SJCRH30 (cell line): ENCODE measurements at regions not wholly inside any gene's neighbourhood (a gene's known extent, or its start where the extent isn't known, plus 50 kb on each side); places are given as distances from the start of the nearest gene placed in this dataset.

Source experiments
- DNase-seq, 2 experiments: peaks; one replicate each; pipeline ENCODE4 v3.0.0-alpha.2; 2015 to 2020
- H3K27ac ChIP-seq: fragments of 250-450 bp; sonication (Bioruptor Pico); 2 replicates; pipeline ENCODE4 v1.5.1; 2020; ENCODE audit warnings: mild to moderate bottlenecking, moderate library complexity
- H3K27me3 ChIP-seq: fragments of 250-450 bp; sonication (Bioruptor Pico); 2 replicates; pipeline ENCODE4 v1.5.1; 2020; ENCODE audit warnings: mild to moderate bottlenecking, moderate library complexity
- H3K36me3 ChIP-seq: fragments of 250-450 bp; sonication (Bioruptor Pico); 2 replicates; pipeline ENCODE4 v1.5.1; 2020; ENCODE audit warnings: mild to moderate bottlenecking, moderate library complexity
- H3K4me1 ChIP-seq: fragments of 250-450 bp; sonication (Bioruptor Pico); 2 replicates; pipeline ENCODE4 v1.5.1; 2020; ENCODE audit warnings: mild to moderate bottlenecking, moderate library complexity
- H3K4me3 ChIP-seq: fragments of 250-450 bp; sonication (Bioruptor Pico); 2 replicates; pipeline ENCODE4 v1.5.1; 2020; ENCODE audit warnings: mild to moderate bottlenecking, moderate library complexity
- H3K9me3 ChIP-seq: fragments of 250-450 bp; sonication (Bioruptor Pico); replicated peaks from 2 replicates; pipeline ENCODE4 v1.5.1; 2020; ENCODE audit warnings: mild to moderate bottlenecking, moderate library complexity

DNA sequence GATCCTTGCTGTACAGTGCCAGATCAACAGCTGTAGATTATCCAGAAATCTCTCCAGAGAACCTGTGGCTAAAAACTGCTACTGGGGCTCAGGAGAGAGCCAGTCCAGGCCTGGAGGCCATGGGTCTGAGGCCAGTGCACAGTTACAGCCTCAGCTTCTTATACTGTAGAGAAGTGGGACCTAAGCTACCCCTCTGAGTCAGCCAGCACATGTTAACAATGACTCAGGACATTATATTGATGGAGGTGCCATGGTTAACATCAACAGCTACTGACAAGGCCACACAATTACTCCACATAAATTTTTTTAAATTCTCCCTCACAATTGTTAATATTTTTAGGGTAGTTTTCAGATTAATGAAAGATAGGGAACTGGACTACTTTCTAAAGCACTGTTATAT is 138.5 kb downstream of the RBM26 start:
- no peak overlapping the region for H3K4me3 ChIP-seq
- no peaks in the 10 kb centered on the region for H3K36me3 ChIP-seq
- no peaks in the 10 kb centered on the region for H3K27me3 ChIP-seq
- no peaks in the 10 kb centered on the region for H3K4me1 ChIP-seq
- H3K9me3 ChIP-seq: 0 out of 2 replicates have a peak, but pooled peaks cover 4% of the 10 kb centered on the region
- H3K27ac ChIP-seq: no peak overlapping the region
- no peak for DNase-seq

DNA sequence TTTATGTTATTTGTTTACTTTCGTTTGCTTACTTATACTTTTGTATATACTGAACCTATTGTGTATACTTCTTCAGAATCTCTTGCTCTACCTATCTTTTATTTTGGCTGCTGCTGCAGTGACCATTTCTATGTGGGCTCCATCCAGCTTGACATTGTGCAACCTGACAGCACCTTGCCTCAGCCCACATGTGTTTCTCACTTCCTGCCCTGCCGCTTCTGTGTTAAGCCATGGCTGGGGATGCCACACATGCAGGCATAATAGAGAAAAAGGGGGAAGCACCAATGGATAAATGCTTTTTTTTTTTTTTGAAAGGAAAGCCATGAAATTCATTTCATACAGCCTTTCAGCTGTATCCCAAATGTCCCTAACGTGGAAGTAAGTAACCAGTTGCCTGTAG is 147.6 kb downstream of the RBM26 start:
- Histone ChIP-seq H3K4me3 (no peak overlapping the region), H3K27ac (no peak overlapping the region), H3K27me3 (no peaks in the 10 kb centered on the region), H3K9me3 (no peaks in the 10 kb centered on the region), H3K4me1 (no peaks in the 10 kb centered on the region), H3K36me3 (no peaks in the 10 kb centered on the region)
- DNase-seq: no peak

DNA sequence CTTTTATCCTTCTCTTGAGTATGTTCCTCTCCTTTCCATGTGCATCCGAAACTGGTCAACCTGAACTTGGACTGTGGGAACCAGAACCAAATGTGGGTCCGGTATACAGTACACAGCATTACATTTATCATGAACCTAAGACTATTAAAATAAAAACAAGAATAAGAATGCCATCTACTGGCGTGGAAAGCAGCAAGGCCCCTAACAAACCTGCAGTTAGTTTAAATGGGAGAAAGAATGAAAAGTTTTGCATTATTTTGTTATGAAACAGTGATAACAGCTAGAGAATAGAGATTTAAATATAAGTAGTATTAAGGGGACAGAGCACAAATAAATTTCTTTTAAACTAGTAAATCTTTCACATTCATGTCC is 159.5 kb downstream of the RBM26 start:
- Histone ChIP-seq H3K4me1 (no peaks in the 10 kb centered on the region), H3K27me3 (no peaks in the 10 kb centered on the region), H3K27ac (no peak overlapping the region), H3K36me3 (no peaks in the 10 kb centered on the region), H3K4me3 (no peak overlapping the region), H3K9me3 (no peaks in the 10 kb centered on the region)
- no peak for DNase-seq

GRCh38 chr13:79245937-79246577 is 160.0 kb downstream of the RBM26 start:
- H3K27me3 ChIP-seq: no peaks in the 10 kb centered on the region
- peak; percentile 38 to 70 for DNase-seq
- no peak overlapping the region for H3K4me3 ChIP-seq
- no peaks in the 10 kb centered on the region for H3K36me3 ChIP-seq
- no peak overlapping the region for H3K27ac ChIP-seq
- no peaks in the 10 kb centered on the region for H3K4me1 ChIP-seq
- H3K9me3 ChIP-seq: no peaks in the 10 kb centered on the region

GRCh38 chr13:79241697-79242096 is 164.4 kb downstream of the RBM26 start:
- Histone ChIP-seq H3K27ac (no peak overlapping the region), H3K9me3 (no peaks in the 10 kb centered on the region), H3K27me3 (no peaks in the 10 kb centered on the region), H3K36me3 (no peaks in the 10 kb centered on the region), H3K4me1 (no peaks in the 10 kb centered on the region), H3K4me3 (no peak overlapping the region)
- DNase-seq: no peak

DNA sequence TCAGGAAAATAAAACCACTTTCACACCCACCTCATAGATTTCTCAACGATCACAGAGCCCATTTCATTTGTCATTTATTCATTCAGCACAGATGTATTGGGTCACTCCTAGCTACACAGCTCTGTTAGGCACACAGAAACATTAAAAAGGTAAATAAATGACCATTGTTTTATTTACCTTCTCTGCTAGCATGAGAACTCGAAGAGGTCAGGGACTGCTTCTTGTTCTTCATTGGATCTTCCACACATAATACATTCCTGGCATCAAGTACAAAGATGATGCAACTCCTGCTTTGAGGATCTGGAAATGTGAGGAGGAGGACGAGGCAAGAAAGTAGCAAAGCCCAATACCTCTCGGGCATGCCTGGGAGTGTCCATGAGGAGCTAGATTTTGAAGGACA is 168.1 kb downstream of the RBM26 start:
- Histone ChIP-seq H3K27ac (no peak overlapping the region), H3K4me3 (no peak overlapping the region), H3K4me1 (no peaks in the 10 kb centered on the region), H3K9me3 (no peaks in the 10 kb centered on the region), H3K27me3 (no peaks in the 10 kb centered on the region), H3K36me3 (no peaks in the 10 kb centered on the region)
- DNase-seq: no peak

DNA sequence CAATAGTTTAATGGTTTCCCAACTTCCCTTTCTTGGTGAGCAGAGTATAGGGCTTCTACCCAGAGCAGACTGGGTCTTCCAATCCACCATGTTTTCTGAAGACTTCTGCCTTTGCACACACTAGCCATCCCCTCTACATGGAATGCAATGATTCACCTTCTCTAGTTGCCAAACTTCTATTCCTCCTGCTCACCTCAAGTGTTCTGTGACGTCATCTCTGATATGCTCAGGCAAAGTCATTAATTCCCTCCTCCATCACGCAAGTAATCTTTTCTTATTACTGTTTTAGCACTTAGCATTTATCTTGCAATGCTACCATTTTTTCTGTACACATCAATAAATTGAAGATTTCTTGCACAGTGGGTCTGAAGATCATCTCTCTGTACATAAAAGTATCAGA is 174.2 kb downstream of the RBM26 start:
- Histone ChIP-seq H3K36me3 (no peaks in the 10 kb centered on the region), H3K4me3 (no peak overlapping the region), H3K27me3 (no peaks in the 10 kb centered on the region), H3K27ac (no peak overlapping the region), H3K4me1 (no peaks in the 10 kb centered on the region), H3K9me3 (no peaks in the 10 kb centered on the region)
- no peak for DNase-seq

- no peak overlapping the region for H3K4me3 ChIP-seq
- H3K36me3 ChIP-seq: no peaks in the 10 kb centered on the region
- peaks cover 7% of the 10 kb centered on the region; the same call in 1 of the 2 replicates for H3K4me1 ChIP-seq
- no peak overlapping the region for H3K27ac ChIP-seq
- no peaks in the 10 kb centered on the region for H3K9me3 ChIP-seq
- H3K27me3 ChIP-seq: no peaks in the 10 kb centered on the region
- DNase-seq: no peak
These were observed 176.3 kb downstream of the RBM26 start for GRCh38 chr13:79229761-79230160.

GRCh38 chr13:79228972-79229371 is 177.1 kb downstream of the RBM26 start:
- DNase-seq: no peak
- Histone ChIP-seq H3K36me3 (no peaks in the 10 kb centered on the region), H3K4me3 (no peak overlapping the region), H3K27me3 (no peaks in the 10 kb centered on the region), H3K27ac (no peak overlapping the region), H3K9me3 (no peaks in the 10 kb centered on the region), H3K4me1 (peaks cover 7% of the 10 kb centered on the region; the same call in 1 of the 2 replicates)

DNA sequence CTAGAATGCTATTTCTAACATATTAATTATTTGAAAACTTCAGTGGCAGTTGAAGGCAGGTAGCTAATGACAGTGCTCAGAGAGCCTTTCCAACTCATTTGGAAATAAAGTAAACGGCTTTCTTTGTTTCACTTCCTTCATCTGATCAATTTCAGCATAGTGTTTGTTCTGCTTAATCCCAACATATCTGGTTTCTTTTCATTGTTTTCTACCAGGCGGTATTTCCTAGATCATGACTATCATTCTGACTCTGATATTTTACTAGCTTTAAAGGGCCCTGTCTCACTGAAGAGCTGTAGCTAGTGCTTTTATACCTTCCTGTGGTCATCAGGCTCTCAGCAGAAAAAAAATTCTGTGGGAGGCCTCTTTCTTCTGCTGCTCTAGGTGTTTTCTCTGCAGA is 178.6 kb downstream of the RBM26 start:
- Histone ChIP-seq H3K9me3 (no peaks in the 10 kb centered on the region), H3K4me3 (no peak overlapping the region), H3K27me3 (no peaks in the 10 kb centered on the region), H3K36me3 (no peaks in the 10 kb centered on the region), H3K4me1 (peaks cover 7% of the 10 kb centered on the region; the same call in 1 of the 2 replicates), H3K27ac (no peak overlapping the region)
- DNase-seq: no peak

DNA sequence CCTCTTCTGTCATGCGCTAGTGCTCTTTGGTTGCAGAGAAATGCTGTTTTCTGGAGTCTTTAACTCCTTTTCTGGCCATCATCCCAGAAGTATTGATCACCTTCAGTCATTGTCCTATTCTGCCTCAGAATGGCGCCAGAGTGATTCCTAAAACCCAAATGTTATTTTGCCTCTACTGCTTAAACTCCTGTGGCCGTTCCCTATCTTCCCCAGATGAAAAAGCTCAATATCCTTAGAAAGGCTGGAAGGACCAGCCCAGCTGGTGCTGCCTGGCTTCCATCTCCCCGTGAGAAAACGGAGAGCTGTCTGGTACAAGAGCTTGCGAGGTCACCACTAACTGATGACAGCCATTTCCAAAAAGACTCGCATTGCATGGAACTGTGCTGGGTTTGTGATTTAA is 179.1 kb downstream of the RBM26 start:
- Histone ChIP-seq H3K4me3 (no peak overlapping the region), H3K36me3 (no peaks in the 10 kb centered on the region), H3K9me3 (no peaks in the 10 kb centered on the region), H3K27ac (no peak overlapping the region), H3K4me1 (peaks cover 7% of the 10 kb centered on the region; the same call in 1 of the 2 replicates), H3K27me3 (no peaks in the 10 kb centered on the region)
- no peak for DNase-seq

DNA sequence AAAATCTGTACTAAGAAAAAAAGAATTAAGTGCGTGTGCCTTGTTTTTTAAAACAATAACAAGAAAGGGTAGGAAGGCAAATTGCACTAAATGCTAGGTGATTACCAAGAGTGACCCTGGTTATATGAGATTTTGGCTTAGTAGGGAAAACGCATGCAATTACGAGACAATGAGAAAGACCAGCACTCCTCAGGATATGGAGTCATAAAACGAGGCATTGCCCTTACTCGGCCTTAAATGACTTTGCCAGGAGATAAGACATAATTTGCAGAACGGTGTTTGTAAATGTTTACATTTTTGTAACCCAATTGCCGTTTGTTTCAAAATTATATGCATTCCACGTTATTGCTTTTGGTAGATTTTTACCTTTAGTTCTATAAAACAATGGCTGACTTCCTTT is 179.8 kb downstream of the RBM26 start:
- Histone ChIP-seq H3K4me1 (peaks cover 7% of the 10 kb centered on the region; the same call in 1 of the 2 replicates), H3K4me3 (no peak overlapping the region), H3K36me3 (no peaks in the 10 kb centered on the region), H3K27me3 (no peaks in the 10 kb centered on the region), H3K9me3 (no peaks in the 10 kb centered on the region), H3K27ac (no peak overlapping the region)
- DNase-seq: no peak

GRCh38 chr13:79225487-79226232 is 180.4 kb downstream of the RBM26 start:
- no peak overlapping the region for H3K4me3 ChIP-seq
- H3K36me3 ChIP-seq: no peaks in the 10 kb centered on the region
- no peak overlapping the region for H3K27ac ChIP-seq
- no peaks in the 10 kb centered on the region for H3K9me3 ChIP-seq
- DNase-seq: peak in 1 of 2 experiments; percentile 22
- H3K27me3 ChIP-seq: no peaks in the 10 kb centered on the region
- peaks cover 7% of the 10 kb centered on the region; the same call in 1 of the 2 replicates for H3K4me1 ChIP-seq

- Histone ChIP-seq H3K27me3 (no peaks in the 10 kb centered on the region), H3K27ac (no peak overlapping the region), H3K4me3 (no peak overlapping the region), H3K4me1 (peaks cover 7% of the 10 kb centered on the region; the same call in 1 of the 2 replicates), H3K9me3 (no peaks in the 10 kb centered on the region), H3K36me3 (no peaks in the 10 kb centered on the region)
- no peak for DNase-seq
These were observed 183.4 kb downstream of the RBM26 start for GRCh38 chr13:79222427-79223205.

- H3K4me1 ChIP-seq: no peaks in the 10 kb centered on the region
- no peaks in the 10 kb centered on the region for H3K27me3 ChIP-seq
- no peak for DNase-seq
- no peak overlapping the region for H3K4me3 ChIP-seq
- no peaks in the 10 kb centered on the region for H3K9me3 ChIP-seq
- no peaks in the 10 kb centered on the region for H3K36me3 ChIP-seq
- no peak overlapping the region for H3K27ac ChIP-seq
These were observed 193.9 kb downstream of the RBM26 start for GRCh38 chr13:79212064-79212619.
